Keratinocyte (primary cell): ENCODE measurements at regions not wholly inside any gene's neighbourhood (a gene's known extent, or its start where the extent isn't known, plus 50 kb on each side); places are given as distances from the start of the nearest gene placed in this dataset.

Experiments
- DNase-seq: peaks from one replicate; pipeline ENCODE4 v3.0.0-alpha.2; 2011; ENCODE audit warnings: low read depth, missing footprints, low spot score
- FAIRE-seq: peaks from 2 replicates; lab custom pipeline; 2011; peaks lifted over from hg19 to GRCh38; lab: Jason Lieb, UNC
- H2AFZ ChIP-seq: 2 replicates; pipeline ENCODE4 v1.6.0; 2012; ENCODE audit warnings: low read length, control low read depth, inconsistent platforms; ENCODE audit not compliant: control insufficient read depth
- H3K27ac ChIP-seq: 2 replicates; pipeline ENCODE4 v1.5.1; 2011; ENCODE audit warnings: low read length; ENCODE audit not compliant: control insufficient read depth, insufficient read depth
- H3K27me3 ChIP-seq: 3 replicates; pipeline ENCODE4 v1.6.0; 2011; ENCODE audit warnings: low read length; ENCODE audit not compliant: control insufficient read depth, insufficient read depth; ENCODE audit errors: extremely low read depth
- H3K36me3 ChIP-seq, 2 experiments: 2 replicates in 1 of 2; 3 replicates in 1 of 2; pipeline ENCODE4 v1.5.1; 2011; ENCODE audit warnings: low read length in 2 of 2, mild to moderate bottlenecking in 1 of 2; ENCODE audit not compliant: control insufficient read depth in 2 of 2, insufficient read depth in 2 of 2; ENCODE audit errors: extremely low read depth in 1 of 2
- H3K4me1 ChIP-seq: 3 replicates; pipeline ENCODE4 v1.5.1; 2011; ENCODE audit warnings: low read length; ENCODE audit not compliant: control insufficient read depth, insufficient read depth; ENCODE audit errors: extremely low read depth
- H3K4me2 ChIP-seq: 3 replicates; pipeline ENCODE4 v1.6.0; 2011; ENCODE audit warnings: low read depth, low read length; ENCODE audit not compliant: control insufficient read depth, insufficient read depth; ENCODE audit errors: extremely low read depth
- H3K4me3 ChIP-seq, 3 experiments: fragments of 200-600 bp in 1 of 3; sonication (generic) in 1 of 3; 2 replicates in 2 of 3; 3 replicates in 1 of 3; pipeline ENCODE4 v1.5.1; 2011 to 2016; ENCODE audit warnings: low read length in 3 of 3, mild to moderate bottlenecking in 3 of 3, control low read depth in 2 of 3, inconsistent platforms in 1 of 3, low read depth in 1 of 3, mixed read lengths in 1 of 3, mixed run types in 1 of 3, moderate library complexity in 1 of 3; ENCODE audit not compliant: control insufficient read depth in 2 of 3, insufficient read depth in 2 of 3; ENCODE audit errors: extremely low read depth in 1 of 3
- H3K79me2 ChIP-seq: 2 replicates; pipeline ENCODE4 v1.6.0; 2012; ENCODE audit warnings: low read length; ENCODE audit not compliant: control insufficient read depth, insufficient read depth
- H3K9ac ChIP-seq: 3 replicates; pipeline ENCODE4 v1.6.0; 2011; ENCODE audit warnings: low read length; ENCODE audit not compliant: control insufficient read depth, insufficient read depth; ENCODE audit errors: extremely low read depth
- H3K9me1 ChIP-seq: 3 replicates; pipeline ENCODE4 v1.6.0; 2011; ENCODE audit warnings: low read length; ENCODE audit not compliant: control insufficient read depth, insufficient read depth; ENCODE audit errors: extremely low read depth
- H3K9me3 ChIP-seq: 2 replicates; pipeline ENCODE4 v1.5.1; 2012; ENCODE audit warnings: low read depth, low read length; ENCODE audit not compliant: control insufficient read depth
- H4K20me1 ChIP-seq: 3 replicates; pipeline ENCODE4 v1.6.0; 2011; ENCODE audit warnings: low read length; ENCODE audit not compliant: control insufficient read depth, insufficient read depth; ENCODE audit errors: extremely low read depth
- CTCF ChIP-seq, 3 experiments: IDR thresholded peaks in 1 of 3; conservative IDR thresholded peaks in 1 of 3; optimal IDR thresholded peaks in 1 of 3; 2 replicates in 2 of 3; 3 replicates in 1 of 3; pipeline versions ENCODE3 to v1.5.1; 2011; ENCODE audit warnings: low read length in 3 of 3, mild to moderate bottlenecking in 3 of 3, moderate library complexity in 2 of 3, control low read depth in 1 of 3, inconsistent platforms in 1 of 3; ENCODE audit not compliant: insufficient read depth in 2 of 3; ENCODE audit errors: extremely low read depth in 1 of 3
- EZH2 ChIP-seq: IDR thresholded peaks from one replicate; pipeline ENCODE4 v1.6.1; 2012; ENCODE audit warnings: inconsistent platforms, mild to moderate bottlenecking, low read length, moderate library complexity
- dilution Hi-C: fragments of 300-500 bp; cut with MboI; formaldehyde crosslinking; loops from one replicate; pipeline ENCODE4 v1.7.0; 2020; ENCODE audit warnings: low sequenced_read_pairs; ENCODE audit not compliant: extremely low pct_ligation_motif_present

- H3K4me3 ChIP-seq = no peak overlapping the region
- no peaks in the 10 kb centered on the region for H3K4me1 ChIP-seq
- dilution Hi-C loops = no loop called here
- no peak overlapping the region for H3K9ac ChIP-seq
- no peak overlapping the region for H2AFZ ChIP-seq
- H3K27me3 ChIP-seq = no peaks in the 10 kb centered on the region
- no peaks in the 10 kb centered on the region for H3K9me1 ChIP-seq
- H3K36me3 ChIP-seq = no peaks in the 10 kb centered on the region
- no peaks in the 10 kb centered on the region for H4K20me1 ChIP-seq
- H3K79me2 ChIP-seq = no peaks in the 10 kb centered on the region
- H3K9me3 ChIP-seq = no peaks in the 10 kb centered on the region
- TF ChIP-seq EZH2 (no peak), CTCF (optimal IDR thresholded peaks at IDR 0.05 in 1 of 3, IDR thresholded peaks at IDR 0.05 in 1 of 3, conservative IDR thresholded peaks at IDR 0.05 in 1 of 3; ENCODE audit: extremely low read depth in 1 of 3, insufficient read depth in 2 of 3, low read length in 3 of 3) (no peak)
- no peak for FAIRE-seq
- H3K27ac ChIP-seq = no peak overlapping the region
- no peak overlapping the region for H3K4me2 ChIP-seq
- DNase-seq = no peak
Measured at GRCh38 chr5:30447431-30447830, 746.1 kb upstream of the CDH6 start.

GRCh38 chr5:30446456-30446855, 747.0 kb upstream of the CDH6 start:
- no peaks in the 10 kb centered on the region for H3K9me1 ChIP-seq
- no peak for DNase-seq
- H4K20me1 ChIP-seq = no peaks in the 10 kb centered on the region
- TF ChIP-seq EZH2 = no peak
- TF ChIP-seq CTCF (optimal IDR thresholded peaks at IDR 0.05 in 1 of 3, IDR thresholded peaks at IDR 0.05 in 1 of 3, conservative IDR thresholded peaks at IDR 0.05 in 1 of 3; ENCODE audit: extremely low read depth in 1 of 3, insufficient read depth in 2 of 3, low read length in 3 of 3) = no peak
- no peak overlapping the region for H3K9ac ChIP-seq
- no peaks in the 10 kb centered on the region for H3K9me3 ChIP-seq
- FAIRE-seq = no peak
- H3K79me2 ChIP-seq = no peaks in the 10 kb centered on the region
- no peak overlapping the region for H3K4me2 ChIP-seq
- H2AFZ ChIP-seq = no peak overlapping the region
- H3K27ac ChIP-seq = no peak overlapping the region
- no peaks in the 10 kb centered on the region for H3K27me3 ChIP-seq
- dilution Hi-C loops = no loop called here
- H3K4me1 ChIP-seq = no peaks in the 10 kb centered on the region
- H3K36me3 ChIP-seq = no peaks in the 10 kb centered on the region
- no peak overlapping the region for H3K4me3 ChIP-seq
